ENCODE measurements at regions not wholly inside any gene's neighbourhood (a gene's known extent, or its start where the extent isn't known, plus 50 kb on each side); places are given as distances from the start of the nearest gene placed in this dataset.

DNA sequence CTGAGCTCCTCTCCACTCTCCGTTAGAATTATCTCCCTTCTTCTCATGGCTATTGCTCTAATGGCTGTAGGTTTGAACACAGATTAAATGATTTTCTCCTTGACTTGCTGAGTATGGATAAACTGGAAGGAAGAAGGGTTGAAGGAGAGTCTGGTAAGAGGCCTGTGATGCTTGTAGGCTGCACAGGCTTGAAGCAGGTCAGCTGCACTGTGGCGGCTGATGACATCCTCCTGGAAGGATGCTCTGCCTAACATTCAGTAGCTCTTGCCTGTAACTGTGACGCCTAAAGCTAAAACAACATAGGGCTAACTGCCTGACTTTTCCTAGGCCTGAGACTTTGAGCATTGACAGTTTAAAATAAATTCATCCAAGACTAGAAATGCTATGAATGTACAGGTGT, 166.3 kb downstream of the MREG start:
- Histone ChIP-seq H3K4me1 (peaks cover 10% of the 10 kb centered on the region), H3K9me3 (replicated peaks) (no peaks in the 10 kb centered on the region), H3K27ac (replicated peaks) (peak overlapping the region; percentile 74), H3K4me3 (no peak overlapping the region), H3K36me3 (no peaks in the 10 kb centered on the region), H3K27me3 (ENCODE audit: low read depth) (no peaks in the 10 kb centered on the region)
- DNase-seq: peak; percentile 27
- intact Hi-C loops (cut with micrococcal nuclease): no loop called here
- TF ChIP-seq, protein P1, sequence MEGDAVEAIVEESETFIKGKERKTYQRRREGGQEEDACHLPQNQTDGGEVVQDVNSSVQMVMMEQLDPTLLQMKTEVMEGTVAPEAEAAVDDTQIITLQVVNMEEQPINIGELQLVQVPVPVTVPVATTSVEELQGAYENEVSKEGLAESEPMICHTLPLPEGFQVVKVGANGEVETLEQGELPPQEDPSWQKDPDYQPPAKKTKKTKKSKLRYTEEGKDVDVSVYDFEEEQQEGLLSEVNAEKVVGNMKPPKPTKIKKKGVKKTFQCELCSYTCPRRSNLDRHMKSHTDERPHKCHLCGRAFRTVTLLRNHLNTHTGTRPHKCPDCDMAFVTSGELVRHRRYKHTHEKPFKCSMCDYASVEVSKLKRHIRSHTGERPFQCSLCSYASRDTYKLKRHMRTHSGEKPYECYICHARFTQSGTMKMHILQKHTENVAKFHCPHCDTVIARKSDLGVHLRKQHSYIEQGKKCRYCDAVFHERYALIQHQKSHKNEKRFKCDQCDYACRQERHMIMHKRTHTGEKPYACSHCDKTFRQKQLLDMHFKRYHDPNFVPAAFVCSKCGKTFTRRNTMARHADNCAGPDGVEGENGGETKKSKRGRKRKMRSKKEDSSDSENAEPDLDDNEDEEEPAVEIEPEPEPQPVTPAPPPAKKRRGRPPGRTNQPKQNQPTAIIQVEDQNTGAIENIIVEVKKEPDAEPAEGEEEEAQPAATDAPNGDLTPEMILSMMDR (IDR thresholded peaks at IDR 0.05; ENCODE audit: borderline replicate concordance): no peak

DNA sequence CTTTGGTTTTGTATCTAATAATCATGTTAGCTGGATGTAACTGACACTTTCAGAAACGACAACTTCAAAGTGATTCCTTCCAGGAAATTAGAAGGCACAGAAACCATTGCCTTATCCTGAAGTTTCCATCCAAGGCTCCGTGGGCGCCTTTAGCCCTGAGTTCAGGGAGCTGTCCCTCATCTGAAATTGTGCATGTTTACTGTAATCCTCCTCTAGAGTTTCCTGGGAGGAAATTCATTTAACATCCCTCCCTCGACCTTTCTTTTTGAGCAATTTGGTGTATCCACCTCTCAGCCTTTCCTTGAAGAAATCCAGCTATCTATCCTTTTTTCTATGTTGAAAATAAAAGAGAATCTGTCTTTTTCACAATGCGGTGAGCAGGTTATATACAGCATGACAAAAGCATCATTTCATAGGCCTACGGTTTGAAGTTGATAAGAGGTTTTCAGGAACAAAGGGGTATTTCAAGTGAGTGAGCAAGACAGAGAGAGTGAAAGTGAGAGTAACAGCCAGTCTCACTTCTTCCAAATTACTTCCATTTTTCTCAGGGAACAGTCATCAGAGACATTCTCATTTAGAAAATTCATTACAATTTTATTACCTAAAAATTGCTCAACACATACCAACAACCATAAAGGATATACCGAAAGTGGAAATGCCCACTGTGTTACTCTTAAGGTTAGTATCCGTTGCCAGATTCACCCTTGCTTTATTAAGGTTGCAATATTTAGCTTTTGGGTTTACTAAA, 167.3 kb downstream of the MREG start:
- Histone ChIP-seq H3K4me3 (no peak overlapping the region), H3K27me3 (ENCODE audit: low read depth) (no peaks in the 10 kb centered on the region), H3K27ac (replicated peaks) (no peak overlapping the region), H3K9me3 (replicated peaks) (no peaks in the 10 kb centered on the region), H3K4me1 (peaks cover 10% of the 10 kb centered on the region), H3K36me3 (no peaks in the 10 kb centered on the region)
- intact Hi-C loops (cut with micrococcal nuclease): no loop called here
- TF ChIP-seq, protein P1 (IDR thresholded peaks at IDR 0.05; ENCODE audit: borderline replicate concordance): no peak
- DNase-seq: no peak

- TF ChIP-seq, protein P1 (IDR thresholded peaks at IDR 0.05; ENCODE audit: borderline replicate concordance): no peak
- Histone ChIP-seq H3K36me3 (no peaks in the 10 kb centered on the region), H3K4me3 (no peak overlapping the region), H3K4me1 (peaks cover 16% of the 10 kb centered on the region), H3K27ac (replicated peaks) (no peak overlapping the region), H3K9me3 (replicated peaks) (no peaks in the 10 kb centered on the region), H3K27me3 (ENCODE audit: low read depth) (no peaks in the 10 kb centered on the region)
- intact Hi-C loops (cut with micrococcal nuclease): no loop called here
- no peak for DNase-seq
These were observed 169.8 kb downstream of the MREG start for GRCh38 chr2:215843579-215843978.

DNA sequence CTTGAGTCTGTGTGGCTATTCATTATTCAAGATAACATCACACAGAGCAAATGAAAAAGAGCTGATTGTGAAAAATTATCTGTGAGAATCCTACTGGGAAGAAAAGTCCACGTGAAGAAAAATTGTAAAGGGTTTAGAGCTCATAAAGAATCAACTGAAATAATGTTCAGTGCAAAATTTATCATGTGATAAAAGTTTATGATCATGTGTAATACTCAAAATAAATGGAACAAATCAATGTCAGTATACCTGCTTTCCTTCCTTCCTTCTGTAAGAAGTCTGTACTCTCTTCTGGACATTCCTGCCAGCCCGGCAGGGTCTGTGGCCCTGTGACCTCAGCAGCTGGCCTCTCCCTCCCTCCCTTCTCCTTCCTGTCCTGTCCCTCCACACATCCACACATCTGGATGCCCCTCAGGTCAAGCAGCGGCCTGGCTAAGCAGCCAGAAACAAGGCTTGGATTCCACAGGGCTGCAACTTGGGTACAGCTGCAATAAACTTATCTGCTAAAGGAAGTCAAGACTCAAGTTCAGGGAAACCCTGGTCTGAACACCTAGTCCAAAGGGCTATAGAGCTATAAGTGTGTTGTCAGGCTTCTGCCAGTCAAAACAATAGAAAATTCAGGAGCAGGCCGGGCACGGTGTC, 172.1 kb downstream of the MREG start:
- DNase-seq: no peak
- intact Hi-C loops (cut with micrococcal nuclease): no loop called here
- peaks cover 16% of the 10 kb centered on the region for H3K4me1 ChIP-seq

GRCh38 chr2:215839816-215840215, 173.5 kb downstream of the MREG start:
- no peak overlapping the region for H3K4me3 ChIP-seq
- no peaks in the 10 kb centered on the region for H3K36me3 ChIP-seq
- TF ChIP-seq, protein P1 (IDR thresholded peaks at IDR 0.05; ENCODE audit: borderline replicate concordance): no peak
- H3K4me1 ChIP-seq: peaks cover 16% of the 10 kb centered on the region
- H3K27ac ChIP-seq (replicated peaks): peak overlapping the region; percentile 62
- intact Hi-C loops (cut with micrococcal nuclease): no loop called here
- DNase-seq: no peak
- no peaks in the 10 kb centered on the region for H3K27me3 ChIP-seq (ENCODE audit: low read depth)
- no peaks in the 10 kb centered on the region for H3K9me3 ChIP-seq (replicated peaks)

More for the DNA sequence above, 172.1 kb downstream of the MREG start:
- no peak overlapping the region for H3K4me3 ChIP-seq
- H3K9me3 ChIP-seq (replicated peaks): no peaks in the 10 kb centered on the region
- no peaks in the 10 kb centered on the region for H3K36me3 ChIP-seq
- H3K27ac ChIP-seq (replicated peaks): peak overlapping the region; percentile 62
- no peaks in the 10 kb centered on the region for H3K27me3 ChIP-seq (ENCODE audit: low read depth)
- TF ChIP-seq, protein P1 (IDR thresholded peaks at IDR 0.05; ENCODE audit: borderline replicate concordance): no peak
